Loucy (cell line): ENCODE measurements at regions not wholly inside any gene's neighbourhood (a gene's known extent, or its start where the extent isn't known, plus 50 kb on each side); places are given as distances from the start of the nearest gene placed in this dataset.
"Not testable (repeated sequence)": the region's sequence is repeated elsewhere in the genome, so short reads cannot be mapped to it uniquely, and the experiment has no call there.

Experiments used
- H2AFZ ChIP-seq: fragments of 200-600 bp; sonication (generic); 2 replicates; pipeline ENCODE4 v1.6.0; 2016; ENCODE audit warnings: antibody characterized with exemption, mild to moderate bottlenecking, low read length, moderate library complexity
- H3F3A ChIP-seq: fragments of 200-600 bp; 2 replicates; pipeline ENCODE4 v1.6.0; 2016; ENCODE audit warnings: antibody characterized with exemption, low read depth, mild to moderate bottlenecking
- H3K27me3 ChIP-seq: fragments of 200-600 bp; sonication (generic); 2 replicates; pipeline ENCODE4 v1.6.1; 2014; ENCODE audit warnings: low read length, mild to moderate bottlenecking; ENCODE audit not compliant: insufficient read depth, poor library complexity, severe bottlenecking
- H3K36me3 ChIP-seq: fragments of 200-600 bp; sonication (generic); 2 replicates; pipeline ENCODE4 v1.6.1; 2016; ENCODE audit warnings: low read length; ENCODE audit not compliant: insufficient read depth
- H3K4me1 ChIP-seq: fragments of 200-600 bp; sonication (generic); 2 replicates; pipeline ENCODE4 v1.5.1; 2014; ENCODE audit warnings: low read length, mild to moderate bottlenecking; ENCODE audit not compliant: insufficient read depth, poor library complexity, severe bottlenecking
- H3K4me2 ChIP-seq: fragments of 200-600 bp; sonication (generic); 2 replicates; pipeline ENCODE4 v1.6.0; 2014; ENCODE audit warnings: antibody characterized with exemption, low read length, low read depth, mild to moderate bottlenecking; ENCODE audit not compliant: poor library complexity, severe bottlenecking
- H3K4me3 ChIP-seq: fragments of 200-600 bp; sonication (generic); 2 replicates; pipeline ENCODE4 v1.5.1; 2014; ENCODE audit warnings: low read length, mild to moderate bottlenecking, mixed read lengths; ENCODE audit not compliant: poor library complexity, severe bottlenecking
- H3K79me2 ChIP-seq: fragments of 200-600 bp; sonication (generic); 2 replicates; pipeline ENCODE4 v1.6.1; 2014; ENCODE audit warnings: low read length; ENCODE audit not compliant: insufficient read depth
- H3K9ac ChIP-seq: fragments of 200-600 bp; sonication (generic); 2 replicates; pipeline ENCODE4 v1.6.0; 2014; ENCODE audit warnings: mild to moderate bottlenecking, low read depth, low read length, moderate library complexity; ENCODE audit not compliant: poor library complexity, severe bottlenecking
- H3K9me2 ChIP-seq: fragments of 200-600 bp; sonication (generic); replicated peaks from 2 replicates; pipeline ENCODE4 v1.6.1; 2016; ENCODE audit warnings: low read depth, low read length, mixed read lengths
- H3K9me3 ChIP-seq: fragments of 200-600 bp; sonication (generic); 2 replicates; pipeline ENCODE4 v1.6.1; 2014; ENCODE audit warnings: mild to moderate bottlenecking, antibody characterized with exemption, low read length, low read depth; ENCODE audit not compliant: insufficient read depth
- H4K20me1 ChIP-seq: fragments of 200-600 bp; sonication (generic); 2 replicates; pipeline ENCODE4 v1.6.0; 2014; ENCODE audit warnings: antibody characterized with exemption, low read length, mild to moderate bottlenecking; ENCODE audit not compliant: insufficient read depth, poor library complexity, severe bottlenecking
- CTCF ChIP-seq: fragments of 200-600 bp; sonication (generic); conservative IDR thresholded peaks from 2 replicates; pipeline ENCODE4 v1.5.1; 2014; ENCODE audit warnings: mild to moderate bottlenecking, antibody characterized with exemption, low read length
- EZH2phosphoT487 ChIP-seq: fragments of 200-600 bp; IDR thresholded peaks from 2 replicates; pipeline ENCODE4 v1.6.1; 2018; ENCODE audit warnings: antibody characterized with exemption, mild to moderate bottlenecking, moderate library complexity, borderline replicate concordance

GRCh38 chr3:159675285-159675684 lies 313.4 kb upstream of the IL12A start:
- no peaks in the 10 kb centered on the region for H3K27me3 ChIP-seq
- H3K9me2 ChIP-seq: no peaks in the 10 kb centered on the region
- no peak overlapping the region for H3K9ac ChIP-seq
- H4K20me1 ChIP-seq: no peaks in the 10 kb centered on the region
- H3K4me1 ChIP-seq: no peaks in the 10 kb centered on the region
- TF ChIP-seq EZH2phosphoT487 (no peak), CTCF (no peak)
- no peaks in the 10 kb centered on the region for H3K9me3 ChIP-seq
- no peaks in the 10 kb centered on the region for H3F3A ChIP-seq
- H3K36me3 ChIP-seq: no peaks in the 10 kb centered on the region
- H3K4me2 ChIP-seq: no peak overlapping the region
- no peak overlapping the region for H3K4me3 ChIP-seq
- H2AFZ ChIP-seq: no peak overlapping the region
- H3K79me2 ChIP-seq: no peaks in the 10 kb centered on the region

GRCh38 chr3:159679900-159680299 lies 308.7 kb upstream of the IL12A start:
- no peaks in the 10 kb centered on the region for H3F3A ChIP-seq
- no peaks in the 10 kb centered on the region for H3K9me2 ChIP-seq
- no peak overlapping the region for H3K4me3 ChIP-seq
- H3K4me1 ChIP-seq: no peaks in the 10 kb centered on the region
- no peak overlapping the region for H3K4me2 ChIP-seq
- no peaks in the 10 kb centered on the region for H3K27me3 ChIP-seq
- H3K79me2 ChIP-seq: no peaks in the 10 kb centered on the region
- H4K20me1 ChIP-seq: no peaks in the 10 kb centered on the region
- no peaks in the 10 kb centered on the region for H3K36me3 ChIP-seq
- H3K9ac ChIP-seq: no peak overlapping the region
- no peak for TF ChIP-seq CTCF
- TF ChIP-seq EZH2phosphoT487: no peak
- no peaks in the 10 kb centered on the region for H3K9me3 ChIP-seq
- no peak overlapping the region for H2AFZ ChIP-seq

- H3K9me2 ChIP-seq, H3K4me2 ChIP-seq, H3K36me3 ChIP-seq, H3K9ac ChIP-seq, H3K4me3 ChIP-seq, H3K4me1 ChIP-seq, H4K20me1 ChIP-seq, H3K9me3 ChIP-seq, H3F3A ChIP-seq, H3K79me2 ChIP-seq, H3K27me3 ChIP-seq, H2AFZ ChIP-seq: not testable (repeated sequence)
These were observed 306.9 kb upstream of the IL12A start for GRCh38 chr3:159681717-159682116.

- Histone ChIP-seq H4K20me1 (no peaks in the 10 kb centered on the region), H3K4me3 (no peak overlapping the region), H3K9me3 (no peaks in the 10 kb centered on the region), H3K4me1 (no peaks in the 10 kb centered on the region), H3K27me3 (no peaks in the 10 kb centered on the region), H2AFZ (no peak overlapping the region), H3K9ac (no peak overlapping the region), H3K4me2 (no peak overlapping the region), H3K79me2 (no peaks in the 10 kb centered on the region), H3F3A (no peaks in the 10 kb centered on the region), H3K36me3 (no peaks in the 10 kb centered on the region), H3K9me2 (no peaks in the 10 kb centered on the region)
- TF ChIP-seq EZH2phosphoT487 (no peak), CTCF (no peak)
These were observed 302.8 kb upstream of the IL12A start for GRCh38 chr3:159685801-159686200.
